IPS DF 6.9 (cell line): ENCODE measurements at regions not wholly inside any gene's neighbourhood (a gene's known extent, or its start where the extent isn't known, plus 50 kb on each side); places are given as distances from the start of the nearest gene placed in this dataset.
"Not testable (repeated sequence)": the region's sequence is repeated elsewhere in the genome, so short reads cannot be mapped to it uniquely, and the experiment has no call there.

Source experiments
- DNase-seq: peaks from one replicate; pipeline ENCODE4 v3.0.0-alpha.2; 2013; ENCODE audit warnings: low read depth, low spot score
- H3K27ac ChIP-seq: one replicate; pipeline ENCODE4 v1.5.1; 2013; ENCODE audit warnings: low read length, control low read depth
- H3K27me3 ChIP-seq: 2 replicates; pipeline ENCODE4 v1.6.1; 2013; ENCODE audit warnings: mild to moderate bottlenecking, low read length; ENCODE audit not compliant: control insufficient read depth, insufficient read depth
- H3K36me3 ChIP-seq: 2 replicates; pipeline ENCODE4 v1.6.1; 2013; ENCODE audit warnings: low read length; ENCODE audit not compliant: control insufficient read depth, insufficient read depth
- H3K4me1 ChIP-seq: 2 replicates; pipeline ENCODE4 v1.6.1; 2013; ENCODE audit warnings: low read length; ENCODE audit not compliant: control insufficient read depth, insufficient read depth
- H3K4me3 ChIP-seq: 2 replicates; pipeline ENCODE4 v1.5.1; 2013; ENCODE audit warnings: mild to moderate bottlenecking, low read length
- H3K9me3 ChIP-seq: 2 replicates; pipeline ENCODE4 v1.6.1; 2013; ENCODE audit warnings: low read length, inconsistent platforms; ENCODE audit not compliant: control insufficient read depth, insufficient read depth
- WGBS: extraction: QIAGEN DNeasy Blood & Tissue Kit; methylation state at CpG from one replicate; pipeline ENCODE4 v1.1.7; 2013; ENCODE audit warnings: mixed read lengths, missing lambda C conversion rate; ENCODE audit not compliant: insufficient read length, insufficient coverage; 5-methylcytosine and 5-hydroxymethylcytosine counted together

GRCh38 chr14:41229824-41230223 lies 376.9 kb upstream of the LRFN5 start:
- WGBS, result no CpG with 5 or more reads among the region's 2 CpGs
- Histone ChIP-seq H3K9me3 (no peaks in the 10 kb centered on the region), H3K36me3 (no peaks in the 10 kb centered on the region), H3K4me1 (no peaks in the 10 kb centered on the region), H3K27ac (no peak overlapping the region), H3K27me3 (no peaks in the 10 kb centered on the region), H3K4me3 (no peak overlapping the region)
- no peak for DNase-seq

GRCh38 chr14:41225433-41225832 lies 381.2 kb upstream of the LRFN5 start:
- no peaks in the 10 kb centered on the region for H3K36me3 ChIP-seq
- no peak overlapping the region for H3K4me3 ChIP-seq
- H3K27me3 ChIP-seq, result no peaks in the 10 kb centered on the region
- H3K27ac ChIP-seq, result no peak overlapping the region
- no peak for DNase-seq
- H3K4me1 ChIP-seq, result no peaks in the 10 kb centered on the region
- H3K9me3 ChIP-seq, result no peaks in the 10 kb centered on the region
- WGBS, result no CpG with 5 or more reads among the region's 1 CpG

- H3K27ac ChIP-seq, result no peak overlapping the region
- no peaks in the 10 kb centered on the region for H3K36me3 ChIP-seq
- no CpG with 5 or more reads among the region's 1 CpG for WGBS
- H3K9me3 ChIP-seq, result no peaks in the 10 kb centered on the region
- H3K4me3 ChIP-seq, result no peak overlapping the region
- no peak for DNase-seq
- H3K27me3 ChIP-seq, result no peaks in the 10 kb centered on the region
- H3K4me1 ChIP-seq, result no peaks in the 10 kb centered on the region
Observed at GRCh38 chr14:41222581-41222980, 384.1 kb upstream of the LRFN5 start.

- no CpG with 5 or more reads among the region's 22 CpGs for WGBS
- not testable (repeated sequence) for H3K27ac ChIP-seq, H3K4me1 ChIP-seq, H3K9me3 ChIP-seq, H3K4me3 ChIP-seq, H3K36me3 ChIP-seq, DNase-seq, H3K27me3 ChIP-seq
Observed at GRCh38 chr14:41214978-41215377, 391.7 kb upstream of the LRFN5 start.

GRCh38 chr14:41201696-41202095 lies 405.0 kb upstream of the LRFN5 start:
- no peak overlapping the region for H3K27ac ChIP-seq
- H3K9me3 ChIP-seq, result no peaks in the 10 kb centered on the region
- DNase-seq, result no peak
- H3K4me3 ChIP-seq, result no peak overlapping the region
- no peaks in the 10 kb centered on the region; the same call in 1 of the 2 replicates for H3K27me3 ChIP-seq
- WGBS, result no CpG with 5 or more reads among the region's 3 CpGs
- H3K36me3 ChIP-seq, result no peaks in the 10 kb centered on the region
- H3K4me1 ChIP-seq, result no peaks in the 10 kb centered on the region

- Histone ChIP-seq H3K4me1 (no peaks in the 10 kb centered on the region), H3K27ac (no peak overlapping the region), H3K9me3 (no peaks in the 10 kb centered on the region), H3K4me3 (no peak overlapping the region), H3K36me3 (no peaks in the 10 kb centered on the region), H3K27me3 (no peaks in the 10 kb centered on the region)
- no peak for DNase-seq
- no CpG with 5 or more reads among the region's 3 CpGs for WGBS
Observed at GRCh38 chr14:41187868-41188267, 418.8 kb upstream of the LRFN5 start.

GRCh38 chr14:41171045-41171444 lies 435.6 kb upstream of the LRFN5 start:
- H3K27me3 ChIP-seq, result no peaks in the 10 kb centered on the region
- DNase-seq, result no peak
- no peak overlapping the region for H3K4me3 ChIP-seq
- WGBS, result no CpG with 5 or more reads among the region's 3 CpGs
- no peaks in the 10 kb centered on the region for H3K36me3 ChIP-seq
- H3K4me1 ChIP-seq, result no peaks in the 10 kb centered on the region
- H3K9me3 ChIP-seq, result no peaks in the 10 kb centered on the region
- no peak overlapping the region for H3K27ac ChIP-seq

GRCh38 chr14:41167040-41167439 lies 439.6 kb upstream of the LRFN5 start:
- H3K27me3 ChIP-seq, result no peaks in the 10 kb centered on the region
- H3K36me3 ChIP-seq, result no peaks in the 10 kb centered on the region
- peak; percentile 11 for DNase-seq
- WGBS, result no CpG with 5 or more reads among the region's 4 CpGs
- no peak overlapping the region for H3K27ac ChIP-seq
- no peaks in the 10 kb centered on the region for H3K9me3 ChIP-seq
- no peak overlapping the region for H3K4me3 ChIP-seq
- H3K4me1 ChIP-seq, result no peaks in the 10 kb centered on the region

GRCh38 chr14:41154143-41154807 lies 452.4 kb upstream of the LRFN5 start:
- Histone ChIP-seq H3K4me1 (no peaks in the 10 kb centered on the region), H3K9me3 (no peaks in the 10 kb centered on the region), H3K27me3 (no peaks in the 10 kb centered on the region), H3K4me3 (no peak overlapping the region), H3K36me3 (no peaks in the 10 kb centered on the region), H3K27ac (no peak overlapping the region)
- no peak for DNase-seq
- WGBS, result no CpG with 5 or more reads among the region's 56 CpGs

- no peak for DNase-seq
- Histone ChIP-seq H3K4me1 (no peaks in the 10 kb centered on the region), H3K36me3 (no peaks in the 10 kb centered on the region), H3K27me3 (no peaks in the 10 kb centered on the region), H3K9me3 (no peaks in the 10 kb centered on the region), H3K27ac (no peak overlapping the region), H3K4me3 (no peak overlapping the region)
- WGBS, result no CpG with 5 or more reads among the region's 2 CpGs
Observed at GRCh38 chr14:41146391-41146790, 460.3 kb upstream of the LRFN5 start.

GRCh38 chr14:41144370-41144769 lies 462.3 kb upstream of the LRFN5 start:
- DNase-seq, result no peak
- no peak overlapping the region for H3K4me3 ChIP-seq
- no CpG with 5 or more reads among the region's 10 CpGs for WGBS
- H3K9me3 ChIP-seq, result no peaks in the 10 kb centered on the region
- H3K27me3 ChIP-seq, result no peaks in the 10 kb centered on the region
- no peaks in the 10 kb centered on the region for H3K4me1 ChIP-seq
- no peaks in the 10 kb centered on the region for H3K36me3 ChIP-seq
- H3K27ac ChIP-seq, result no peak overlapping the region
